ENCODE measurements at regions not wholly inside any gene's neighbourhood (a gene's known extent, or its start where the extent isn't known, plus 50 kb on each side); places are given as distances from the start of the nearest gene placed in this dataset.
A peak's percentile ranks its signal among the peaks of the same experiment; 100 is the strongest.

DNA sequence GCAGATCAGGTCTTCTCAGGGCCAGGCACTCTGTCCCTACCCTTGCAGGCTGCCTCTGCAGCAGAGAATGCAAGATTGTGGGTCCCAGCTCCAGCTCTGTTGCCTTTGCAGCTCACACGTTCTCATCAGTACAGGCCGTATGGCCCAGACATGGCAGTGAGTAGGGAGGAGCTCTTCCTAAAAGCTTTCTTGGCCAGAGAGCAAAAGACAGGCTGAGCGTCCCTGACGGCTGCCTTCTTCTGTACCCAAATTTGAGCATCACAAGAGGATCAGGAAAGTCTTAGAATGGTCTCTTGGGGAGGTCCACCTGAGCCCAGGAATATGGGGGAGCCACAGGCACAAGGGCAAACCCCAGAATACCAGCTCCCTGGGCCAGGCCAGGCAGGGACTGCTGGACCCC lies 266.3 kb upstream of the ZMIZ1 start:
- TF ChIP-seq POLR2A (IDR thresholded peaks at IDR 0.05) (no peak), EP300 (IDR thresholded peaks at IDR 0.05) (no peak)
- TF ChIP-seq, protein P1, sequence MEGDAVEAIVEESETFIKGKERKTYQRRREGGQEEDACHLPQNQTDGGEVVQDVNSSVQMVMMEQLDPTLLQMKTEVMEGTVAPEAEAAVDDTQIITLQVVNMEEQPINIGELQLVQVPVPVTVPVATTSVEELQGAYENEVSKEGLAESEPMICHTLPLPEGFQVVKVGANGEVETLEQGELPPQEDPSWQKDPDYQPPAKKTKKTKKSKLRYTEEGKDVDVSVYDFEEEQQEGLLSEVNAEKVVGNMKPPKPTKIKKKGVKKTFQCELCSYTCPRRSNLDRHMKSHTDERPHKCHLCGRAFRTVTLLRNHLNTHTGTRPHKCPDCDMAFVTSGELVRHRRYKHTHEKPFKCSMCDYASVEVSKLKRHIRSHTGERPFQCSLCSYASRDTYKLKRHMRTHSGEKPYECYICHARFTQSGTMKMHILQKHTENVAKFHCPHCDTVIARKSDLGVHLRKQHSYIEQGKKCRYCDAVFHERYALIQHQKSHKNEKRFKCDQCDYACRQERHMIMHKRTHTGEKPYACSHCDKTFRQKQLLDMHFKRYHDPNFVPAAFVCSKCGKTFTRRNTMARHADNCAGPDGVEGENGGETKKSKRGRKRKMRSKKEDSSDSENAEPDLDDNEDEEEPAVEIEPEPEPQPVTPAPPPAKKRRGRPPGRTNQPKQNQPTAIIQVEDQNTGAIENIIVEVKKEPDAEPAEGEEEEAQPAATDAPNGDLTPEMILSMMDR (IDR thresholded peaks at IDR 0.05): no peak
- Histone ChIP-seq H3K36me3 (no peaks in the 10 kb centered on the region), H3K4me1 (peaks cover 29 to 42% (median 36%) of the 10 kb centered on the region in 4 donors), H3K9me3 (no peaks in the 10 kb centered on the region), H3K27me3 (no peaks in the 10 kb centered on the region), H3K4me3 (no peak overlapping the region), H3K27ac (peak overlapping the region; percentile 50 to 80 (median 75))
- no peak for ATAC-seq (ENCODE audit: low FRiP score in 2 of 2)
- WGBS, 2 donors: 47 to 77% methylated on average over 4 of the region's 4 CpGs
- no peak for DNase-seq

GRCh38 chr10:78802866-78803265 lies 265.9 kb upstream of the ZMIZ1 start:
- H3K4me1 ChIP-seq: peaks cover 29 to 45% (median 36%) of the 10 kb centered on the region in 4 donors
- no peaks in the 10 kb centered on the region for H3K36me3 ChIP-seq
- peak; percentile 37 to 69 for DNase-seq
- no peaks in the 10 kb centered on the region for H3K9me3 ChIP-seq
- H3K4me3 ChIP-seq: no peak overlapping the region
- WGBS, 2 donors: 37 to 54% methylated on average over 10 to 11 of the region's 11 CpGs
- TF ChIP-seq, protein P1 (IDR thresholded peaks at IDR 0.05): no peak
- TF ChIP-seq POLR2AphosphoS5 (IDR thresholded peaks at IDR 0.05): peak in 1 of 2 donors; percentile 39
- peak overlapping the region; percentile 54 to 80 (median 75) for H3K27ac ChIP-seq
- peak in 1 of 2 donors; percentile 60 for ATAC-seq (ENCODE audit: low FRiP score in 2 of 2)
- H3K27me3 ChIP-seq: no peaks in the 10 kb centered on the region

DNA sequence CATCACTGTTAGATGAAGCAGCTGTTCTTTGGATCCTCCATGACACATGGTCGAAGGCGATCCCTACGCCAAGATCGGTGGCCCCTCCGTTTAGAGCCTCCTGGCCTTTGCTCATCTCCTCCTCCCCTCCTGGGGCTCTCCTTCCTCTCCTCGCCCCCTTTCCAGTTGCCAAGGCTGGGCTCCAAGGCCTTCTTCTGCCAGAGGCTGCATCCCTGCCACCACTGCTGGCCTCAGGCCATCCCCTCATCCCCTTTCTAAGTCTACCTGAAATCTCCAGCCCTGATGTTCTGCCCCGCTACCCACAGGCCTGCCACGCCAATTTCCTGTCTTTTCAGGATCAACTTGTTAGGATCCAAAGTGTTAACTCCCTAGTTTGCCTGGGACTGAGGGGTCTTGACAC lies 265.1 kb upstream of the ZMIZ1 start:
- Histone ChIP-seq H3K4me3 (no peak overlapping the region), H3K27me3 (no peaks in the 10 kb centered on the region), H3K27ac (peak overlapping the region in 3 of 4 donors; percentile 62 to 77 (median 73)), H3K4me1 (peaks cover 29 to 45% (median 36%) of the 10 kb centered on the region in 4 donors), H3K9me3 (no peaks in the 10 kb centered on the region), H3K36me3 (no peaks in the 10 kb centered on the region)
- no peak for TF ChIP-seq EP300 (IDR thresholded peaks at IDR 0.05)
- WGBS, 2 donors: 96 to 97% methylated on average over 8 of the region's 8 CpGs
- no peak for ATAC-seq (ENCODE audit: low FRiP score in 2 of 2)
- DNase-seq: no peak

- Histone ChIP-seq H3K9me3 (no peaks in the 10 kb centered on the region), H3K36me3 (no peaks in the 10 kb centered on the region), H3K4me1 (peaks cover 29 to 45% (median 36%) of the 10 kb centered on the region in 4 donors), H3K27ac (peak overlapping the region; percentile 54 to 77 (median 60)), H3K27me3 (no peaks in the 10 kb centered on the region), H3K4me3 (no peak overlapping the region)
- DNase-seq (no peak), ATAC-seq (ENCODE audit: low FRiP score in 2 of 2) (peak in 1 of 2 donors; percentile 8)
- TF ChIP-seq POLR2A (IDR thresholded peaks at IDR 0.05): no peak
- TF ChIP-seq POLR2AphosphoS5 (IDR thresholded peaks at IDR 0.05): peak in 1 of 2 donors; percentile 9
- no peak for TF ChIP-seq EP300 (IDR thresholded peaks at IDR 0.05)
- 67 to 83% methylated on average over 2 to 7 of the region's 7 CpGs for WGBS, 2 donors
Measured at GRCh38 chr10:78804411-78805032, 264.2 kb upstream of the ZMIZ1 start.

DNA sequence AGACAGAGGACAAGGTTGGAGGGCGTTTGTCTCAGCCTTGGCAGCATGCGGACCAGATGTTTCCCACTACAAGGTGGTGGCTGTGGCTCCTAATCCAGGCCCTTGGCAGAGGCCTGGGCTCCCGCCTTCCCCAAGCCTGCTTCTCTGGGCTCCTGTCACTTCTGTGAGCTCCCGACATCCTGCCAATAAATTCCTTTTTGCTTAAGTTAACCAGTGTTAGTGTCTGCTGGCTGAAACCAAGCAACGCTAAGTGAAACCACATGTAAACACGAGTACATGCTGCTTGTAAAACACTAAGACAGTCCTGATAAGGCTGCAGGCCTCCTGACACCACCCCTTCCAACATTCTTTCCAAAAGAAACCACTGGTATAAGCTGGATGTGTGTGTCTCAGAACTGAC lies 263.6 kb upstream of the ZMIZ1 start:
- Histone ChIP-seq H3K4me3 (no peak overlapping the region), H3K27me3 (no peaks in the 10 kb centered on the region), H3K27ac (peak overlapping the region; percentile 54 to 77 (median 60)), H3K4me1 (peaks cover 29 to 45% (median 36%) of the 10 kb centered on the region in 4 donors), H3K9me3 (no peaks in the 10 kb centered on the region), H3K36me3 (no peaks in the 10 kb centered on the region)
- TF ChIP-seq EP300 (IDR thresholded peaks at IDR 0.05): peak in 1 of 4 donors; percentile 37
- TF ChIP-seq POLR2A (IDR thresholded peaks at IDR 0.05): no peak
- TF ChIP-seq, protein P1 (IDR thresholded peaks at IDR 0.05): no peak
- TF ChIP-seq POLR2AphosphoS5 (IDR thresholded peaks at IDR 0.05): peak in 1 of 2 donors; percentile 44
- 33 to 50% methylated on average over 4 to 6 of the region's 6 CpGs for WGBS, 2 donors
- DNase-seq (peak; percentile 40 to 54), ATAC-seq (ENCODE audit: low FRiP score in 2 of 2) (peak; percentile 87 to 92)
